CD1c-positive myeloid dendritic cell (primary cell): ENCODE measurements at regions not wholly inside any gene's neighbourhood (a gene's known extent, or its start where the extent isn't known, plus 50 kb on each side); places are given as distances from the start of the nearest gene placed in this dataset.
"Not testable (repeated sequence)": the region's sequence is repeated elsewhere in the genome, so short reads cannot be mapped to it uniquely, and the experiment has no call there.

ENCODE experiments used
- DNase-seq: peaks from one replicate; pipeline ENCODE4 v3.0.0-alpha.2; 2016; ENCODE audit errors: extremely low spot score

DNA sequence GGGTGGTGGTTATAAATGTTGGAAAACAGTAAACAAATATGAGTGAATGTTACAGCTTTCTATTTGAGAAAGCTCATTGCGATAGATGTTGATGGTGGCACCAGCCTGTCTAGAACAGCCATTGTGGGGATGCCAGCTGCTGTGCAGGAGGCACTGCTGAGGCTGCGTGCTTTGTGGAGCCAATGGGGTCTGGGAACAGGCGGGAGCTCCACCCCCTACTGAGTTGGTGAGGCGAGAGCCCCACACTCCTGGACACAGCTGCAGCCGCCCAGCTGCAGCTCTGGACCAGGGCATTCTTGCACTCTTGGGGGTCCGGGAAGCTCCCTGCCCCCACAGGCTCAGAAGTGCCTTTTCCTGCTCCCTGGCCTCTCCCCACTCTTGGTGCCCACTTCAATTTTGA lies 1147.1 kb upstream of the LRRTM3 start:
- no peak for DNase-seq

DNA sequence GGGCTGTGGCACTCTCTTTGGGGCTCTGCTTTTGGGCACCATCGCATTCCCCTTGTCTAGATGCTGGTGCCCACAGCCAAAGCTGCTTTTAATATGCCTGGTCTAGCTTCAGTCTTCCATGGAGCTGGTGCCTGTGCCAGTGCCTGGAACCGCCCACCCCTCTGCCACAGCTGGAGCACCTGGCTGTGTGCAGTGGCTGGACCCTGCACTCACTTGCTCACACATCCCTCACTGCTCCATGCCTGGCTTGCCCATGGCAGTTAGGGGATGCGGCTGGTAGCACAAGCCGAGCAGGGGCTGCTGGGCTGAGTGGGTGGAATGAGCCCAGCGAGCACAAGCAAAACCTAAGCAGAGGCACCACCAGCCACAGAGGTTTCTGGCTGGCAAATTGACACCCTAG lies 1145.9 kb upstream of the LRRTM3 start:
- no peak for DNase-seq

DNA sequence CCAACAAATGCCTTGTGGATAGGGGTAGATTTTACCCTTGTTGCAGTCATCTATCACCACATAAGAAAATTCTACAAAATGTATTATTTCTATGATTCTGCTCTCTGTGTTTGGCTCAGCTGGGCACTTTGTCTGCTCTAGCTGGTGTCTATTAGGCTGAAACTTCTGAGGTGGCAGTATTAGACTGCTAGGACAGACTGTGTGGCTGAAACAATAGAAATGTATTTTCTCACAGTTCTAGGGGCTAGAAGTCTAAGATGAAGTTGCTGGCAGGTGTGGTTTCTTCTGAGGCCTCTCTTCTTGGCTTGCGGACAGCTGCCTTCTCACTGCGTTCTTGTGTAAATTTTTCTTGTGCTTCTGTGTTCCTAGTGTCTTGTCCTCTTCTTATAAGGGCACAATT lies 1139.6 kb upstream of the LRRTM3 start:
- DNase-seq = no peak

DNA sequence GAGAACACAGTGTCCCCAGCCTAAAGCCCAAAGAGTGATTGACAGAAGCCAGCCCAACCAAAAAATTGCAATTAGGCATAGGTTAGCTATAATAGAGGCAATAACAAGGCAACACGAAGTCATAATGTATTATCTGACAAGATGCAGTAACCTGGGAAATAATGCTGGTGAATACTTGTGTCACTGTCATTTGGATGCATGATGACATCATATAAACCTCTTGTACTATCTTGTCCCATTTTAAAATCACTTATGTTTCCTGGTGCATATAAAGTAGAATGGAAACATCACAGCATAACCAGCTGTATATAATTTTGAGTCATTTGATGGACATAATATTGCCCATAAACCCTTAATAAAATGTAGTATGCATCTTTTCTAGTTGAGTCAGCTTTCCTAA lies 1138.3 kb upstream of the LRRTM3 start:
- DNase-seq = no peak

DNA sequence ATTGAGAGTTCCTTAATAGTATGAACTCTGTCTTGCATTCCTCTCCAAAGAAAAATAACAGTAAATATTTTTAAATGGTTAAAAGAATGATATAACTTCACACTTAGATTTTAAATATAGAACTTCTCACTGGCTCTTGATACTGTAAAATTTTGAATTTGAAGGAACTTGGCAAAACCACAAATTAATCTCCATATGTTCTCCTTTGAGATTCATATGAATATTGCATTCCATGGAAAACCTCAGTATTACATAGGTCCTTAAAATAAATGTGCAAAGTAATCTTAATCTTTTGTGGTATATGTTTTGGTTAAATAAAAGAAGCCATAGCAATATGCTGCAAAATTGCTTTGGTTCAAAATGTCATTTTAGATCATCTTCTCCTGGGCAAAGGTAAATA lies 1137.6 kb upstream of the LRRTM3 start:
- no peak for DNase-seq

DNA sequence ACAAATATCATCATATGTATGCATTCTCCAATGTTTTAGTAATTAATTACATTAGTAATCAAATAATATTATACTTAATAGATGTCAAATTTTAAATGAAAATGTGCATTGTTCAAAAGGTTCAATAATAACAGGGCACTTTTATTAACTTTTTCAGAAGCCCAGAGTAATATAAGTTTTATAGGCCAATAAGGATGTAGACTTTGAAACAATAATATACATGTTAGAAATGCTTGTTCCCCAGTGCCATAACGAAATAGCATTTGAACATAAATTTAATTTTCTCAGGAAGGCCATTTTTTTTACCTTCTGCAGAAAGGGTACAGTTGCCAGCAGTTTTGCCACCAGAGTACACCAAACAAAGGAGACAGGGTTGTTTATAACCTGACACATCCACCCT lies 1133.9 kb upstream of the LRRTM3 start:
- no peak for DNase-seq

DNA sequence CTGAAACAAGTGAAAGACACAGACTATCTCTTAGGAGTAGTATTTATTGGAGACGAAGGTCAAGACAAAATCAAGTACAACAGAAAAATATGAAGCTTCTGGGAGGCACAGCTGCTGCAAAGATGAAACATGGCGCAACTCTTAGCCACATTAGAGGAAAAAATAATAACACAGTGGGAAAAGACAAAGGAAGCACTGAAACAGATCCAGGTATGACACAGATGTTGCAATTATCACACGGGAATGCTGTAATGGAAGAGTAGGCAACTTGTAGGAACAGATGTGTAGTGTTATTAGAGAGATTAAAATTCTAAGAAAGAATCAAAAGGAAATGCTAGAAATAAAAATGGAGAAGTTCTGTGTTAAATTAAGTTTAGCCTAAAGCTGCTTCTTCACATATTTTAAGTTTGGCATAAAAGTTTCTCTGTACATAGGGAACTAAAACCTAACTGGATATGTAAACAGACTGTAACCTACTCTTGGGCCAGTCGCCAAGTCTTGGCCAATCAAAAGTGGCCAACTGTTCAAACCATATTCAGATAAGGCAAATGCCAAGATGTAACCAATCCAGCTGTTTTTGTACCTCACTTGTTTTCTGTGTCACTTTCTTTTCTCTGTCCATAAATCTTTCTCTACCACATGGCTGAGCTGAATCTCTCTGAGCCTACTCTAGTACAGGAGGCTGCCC lies 1132.0 kb upstream of the LRRTM3 start:
- DNase-seq = no peak

DNA sequence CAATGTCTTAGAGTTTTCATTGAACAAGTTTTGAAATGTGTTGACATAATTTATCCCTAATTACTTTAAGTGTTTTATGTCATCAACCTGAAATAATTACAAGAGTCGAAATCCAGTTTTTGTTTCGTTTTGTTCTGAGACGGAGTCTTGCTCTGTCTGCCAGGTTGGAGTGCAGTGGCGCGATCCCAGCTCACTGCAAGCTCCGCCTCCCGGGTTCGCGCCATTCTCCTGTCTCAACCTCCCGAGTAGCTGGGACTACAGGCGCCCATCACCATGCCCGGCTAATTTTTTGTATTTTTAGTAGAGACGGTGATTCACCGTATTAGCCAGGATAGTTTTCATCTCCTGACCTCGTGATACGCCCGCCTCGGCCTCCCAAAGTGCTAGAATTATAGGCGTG lies 1131.0 kb upstream of the LRRTM3 start:
- not testable (repeated sequence) for DNase-seq

DNA sequence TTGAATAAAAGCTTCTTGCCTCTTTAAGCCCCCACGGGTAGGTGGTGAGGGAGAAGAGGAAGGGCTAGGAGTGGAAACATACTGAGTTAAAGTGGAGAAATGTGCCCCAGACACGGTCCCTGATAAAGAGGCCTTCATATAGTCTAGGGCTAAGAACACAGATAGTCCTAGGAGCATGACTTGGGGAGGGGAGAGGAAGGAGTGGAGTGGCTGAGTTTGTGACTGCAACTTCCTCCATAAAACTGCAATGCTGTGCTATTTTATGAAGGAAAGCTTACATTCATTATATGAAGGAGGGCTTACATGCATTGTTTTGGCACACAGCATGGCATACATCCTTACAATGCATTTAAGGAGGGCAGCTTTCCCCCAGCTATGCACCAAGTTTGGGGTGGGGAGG lies 1129.4 kb upstream of the LRRTM3 start:
- no peak for DNase-seq

DNA sequence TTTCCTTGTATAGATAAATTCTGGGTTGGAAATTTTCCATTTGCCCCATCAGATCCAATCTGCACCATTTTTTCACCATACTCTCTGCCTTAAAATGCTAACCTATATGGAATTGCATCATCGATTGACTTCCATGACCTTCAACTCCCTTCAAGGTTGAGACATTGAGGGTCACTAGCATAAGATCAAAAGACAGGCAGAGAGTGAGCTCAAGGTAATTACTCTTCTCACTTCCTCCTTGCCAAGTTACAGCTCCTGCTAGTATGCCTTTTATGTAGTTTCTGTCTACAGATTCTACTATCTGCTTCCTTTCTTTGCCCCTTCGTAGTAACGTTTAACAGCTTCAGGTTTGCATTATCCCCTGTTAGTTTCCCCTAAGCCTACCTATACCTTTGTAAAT lies 1127.7 kb upstream of the LRRTM3 start:
- DNase-seq = no peak

DNA sequence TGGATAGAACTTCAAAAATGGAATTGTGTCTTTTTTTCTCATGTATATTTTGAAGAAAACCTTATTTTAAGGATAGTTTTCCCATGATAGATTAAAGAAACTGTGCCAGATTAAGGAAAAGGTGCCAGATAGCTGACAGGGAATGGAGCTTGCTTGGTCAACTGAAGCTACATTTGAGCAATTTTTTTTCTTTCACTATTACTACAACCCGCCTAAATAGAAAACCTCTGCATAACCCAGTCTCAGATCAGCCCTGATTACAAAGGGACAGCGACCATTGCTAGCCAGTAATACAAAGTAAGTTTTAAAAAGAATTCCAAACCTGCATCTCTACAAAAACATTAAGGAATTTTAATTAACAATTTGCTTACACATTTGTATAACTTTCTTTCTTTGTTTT lies 1123.4 kb upstream of the LRRTM3 start:
- no peak for DNase-seq

DNA sequence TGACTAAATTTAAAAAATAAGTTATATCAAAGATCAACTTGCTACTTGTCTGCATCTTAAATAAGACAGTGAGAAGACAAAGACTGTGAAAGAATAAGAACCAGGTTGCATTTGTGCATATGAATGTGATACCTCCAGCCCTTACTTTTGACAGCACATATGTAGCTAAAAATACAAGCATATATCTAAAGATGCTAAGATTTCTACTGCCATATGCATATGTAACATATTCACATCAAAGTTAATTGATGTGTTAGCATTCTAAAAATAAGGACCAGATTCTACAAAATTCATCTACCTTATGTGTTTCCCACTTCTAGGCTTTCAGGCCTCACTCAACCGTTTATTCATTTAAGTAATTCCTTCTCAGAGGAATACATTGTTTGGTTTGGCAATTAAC lies 1120.3 kb upstream of the LRRTM3 start:
- DNase-seq = no peak

DNA sequence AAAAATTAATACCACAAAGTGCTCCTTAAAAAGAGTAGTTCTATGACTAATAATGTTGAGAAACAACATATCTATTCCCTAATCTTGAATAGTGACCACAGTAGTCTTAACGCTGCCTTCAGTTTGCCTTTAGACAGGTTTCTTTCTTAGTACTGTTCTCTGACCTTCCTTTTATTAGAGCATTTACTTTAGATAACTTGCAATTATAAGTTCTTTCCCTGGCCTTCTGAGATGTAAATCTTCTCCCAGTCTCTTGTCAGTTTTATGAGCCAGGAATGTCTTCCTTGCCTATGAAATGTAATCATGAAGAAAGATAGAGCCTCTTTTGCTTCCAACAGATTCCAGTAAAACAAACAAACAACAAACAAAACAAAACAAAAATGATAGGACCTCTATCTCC lies 1119.8 kb upstream of the LRRTM3 start:
- no peak for DNase-seq

DNA sequence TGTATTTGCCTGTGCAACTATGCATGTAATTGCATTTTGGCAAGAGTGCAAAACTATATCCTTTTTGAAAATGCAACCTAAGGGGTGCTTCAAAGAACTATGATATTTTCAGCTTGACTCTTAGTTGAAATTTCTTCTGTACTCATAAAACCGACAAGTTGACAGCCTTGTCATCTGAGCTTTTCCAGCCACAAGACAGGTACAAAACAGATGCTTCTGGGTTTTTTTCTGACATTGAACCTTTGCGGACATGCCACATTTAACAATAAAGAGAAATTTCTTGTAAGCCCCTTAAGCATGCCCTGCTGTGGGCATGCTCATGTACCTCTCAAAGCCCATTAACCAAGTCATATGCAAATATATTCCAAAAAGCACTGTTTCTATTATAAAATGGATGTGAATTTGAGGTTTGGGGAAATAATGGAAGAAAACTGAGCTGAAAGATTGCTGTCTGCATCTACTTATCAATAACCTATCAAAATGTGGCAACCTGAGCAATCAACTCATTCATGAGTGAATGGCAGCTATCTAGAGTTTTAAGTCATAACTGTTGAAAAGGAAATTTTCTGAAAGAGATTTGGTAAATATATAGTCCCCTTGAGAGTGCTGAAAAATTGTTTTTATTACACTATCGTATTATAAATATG lies 1117.0 kb upstream of the LRRTM3 start:
- DNase-seq = no peak

DNA sequence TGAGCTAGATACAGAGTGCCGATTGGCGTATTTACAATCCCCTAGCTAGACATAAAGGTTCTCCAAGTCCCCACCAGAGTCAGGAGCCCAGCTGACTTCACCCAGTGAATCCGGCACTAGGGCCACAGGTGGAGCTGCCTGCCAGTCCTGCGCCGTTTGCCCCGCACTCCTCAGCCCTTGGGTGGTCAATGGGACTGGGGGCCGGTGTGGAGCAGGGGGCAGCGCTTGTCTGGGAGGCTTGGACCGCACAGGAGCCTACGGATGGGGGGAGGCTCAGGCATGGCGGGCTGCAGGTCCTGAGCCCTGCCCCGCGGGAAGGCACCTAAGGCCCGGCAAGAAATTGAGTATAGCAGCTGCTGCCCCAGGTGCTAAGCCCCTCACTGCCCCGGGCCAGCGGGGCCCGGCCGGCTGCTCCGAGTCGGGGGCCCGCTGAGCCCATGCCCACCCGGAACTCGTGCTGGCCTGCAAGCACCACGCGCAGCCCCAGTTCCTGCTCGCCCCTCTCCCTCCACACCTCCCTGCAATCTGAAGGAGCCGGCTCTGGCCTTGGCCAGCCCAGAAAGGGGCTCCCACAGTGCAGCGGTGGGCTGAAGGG lies 1113.8 kb upstream of the LRRTM3 start:
- DNase-seq = no peak

DNA sequence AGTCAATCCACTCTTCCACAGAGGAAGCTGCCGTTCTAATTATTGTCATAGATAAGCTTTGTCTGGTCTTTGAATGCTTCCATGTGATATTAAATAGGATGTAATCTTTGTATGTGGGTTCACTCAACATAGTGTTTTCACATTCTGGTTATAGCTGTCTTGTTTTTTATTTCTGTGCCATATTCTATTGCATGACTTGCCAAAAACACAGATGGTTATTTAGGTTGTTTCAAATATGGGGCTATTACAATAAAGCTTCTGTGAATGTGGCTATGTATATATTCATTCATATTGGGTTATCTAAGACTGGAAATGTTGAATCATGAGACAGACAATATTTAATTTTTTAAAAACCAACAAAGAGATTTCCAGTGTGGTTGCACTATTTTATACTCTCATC lies 1109.3 kb upstream of the LRRTM3 start:
- DNase-seq = no peak

DNA sequence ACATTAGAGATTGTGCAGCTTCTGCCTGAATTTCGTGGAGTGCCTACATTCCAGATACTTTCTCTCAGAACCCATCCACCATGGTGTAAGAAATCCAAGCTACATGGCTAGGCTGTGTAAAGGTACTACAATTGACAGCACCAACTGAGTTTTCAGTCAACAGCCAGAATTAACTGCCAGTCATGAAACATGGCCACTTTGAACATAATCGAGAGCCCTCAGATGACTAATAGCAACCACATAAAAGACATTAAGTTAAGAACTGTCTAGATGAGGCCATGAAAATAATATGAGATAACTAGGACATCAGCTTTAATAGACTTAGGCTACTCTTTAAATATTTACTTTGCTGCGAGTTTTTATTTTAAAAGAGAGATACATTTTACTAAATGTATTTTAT lies 1106.8 kb upstream of the LRRTM3 start:
- no peak for DNase-seq

DNA sequence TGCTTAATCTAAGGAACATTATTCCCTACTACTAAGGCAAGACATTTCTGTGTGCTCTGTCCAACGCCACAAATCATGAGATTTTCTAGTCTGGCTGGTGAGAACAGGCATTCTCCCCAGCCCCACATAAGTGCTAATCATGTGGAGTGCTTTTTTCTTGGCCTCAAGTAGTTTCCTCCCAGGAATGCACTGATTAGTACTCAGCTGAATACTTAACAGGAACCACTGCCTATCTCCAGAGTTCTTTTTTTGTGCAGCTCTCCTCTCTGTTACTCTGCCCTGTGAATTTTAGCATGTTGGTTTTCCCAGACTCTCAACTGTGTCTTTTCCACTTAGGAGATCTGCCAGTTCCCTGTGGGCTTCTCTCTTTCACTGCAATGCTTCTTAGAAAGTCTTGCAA lies 1098.5 kb upstream of the LRRTM3 start:
- DNase-seq = no peak

DNA sequence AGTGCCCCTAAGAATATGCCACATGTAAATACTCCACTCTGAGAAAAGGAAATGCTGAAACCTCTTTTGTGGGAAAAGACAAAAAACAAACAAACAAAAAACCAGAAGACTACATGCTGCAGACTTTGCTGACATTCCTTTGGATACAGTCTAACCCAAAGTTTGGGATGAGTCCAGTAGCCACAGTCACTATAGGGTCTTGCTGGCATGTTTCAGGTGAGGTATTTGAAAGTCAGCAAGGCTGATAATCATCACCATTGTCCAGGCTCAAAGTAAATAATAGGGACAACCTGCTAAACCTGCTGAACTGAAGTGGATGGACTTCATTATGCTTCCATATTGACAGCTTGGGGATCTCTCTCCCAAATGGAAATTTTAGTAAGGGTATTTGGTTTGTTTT lies 1087.0 kb upstream of the LRRTM3 start:
- DNase-seq = no peak

DNA sequence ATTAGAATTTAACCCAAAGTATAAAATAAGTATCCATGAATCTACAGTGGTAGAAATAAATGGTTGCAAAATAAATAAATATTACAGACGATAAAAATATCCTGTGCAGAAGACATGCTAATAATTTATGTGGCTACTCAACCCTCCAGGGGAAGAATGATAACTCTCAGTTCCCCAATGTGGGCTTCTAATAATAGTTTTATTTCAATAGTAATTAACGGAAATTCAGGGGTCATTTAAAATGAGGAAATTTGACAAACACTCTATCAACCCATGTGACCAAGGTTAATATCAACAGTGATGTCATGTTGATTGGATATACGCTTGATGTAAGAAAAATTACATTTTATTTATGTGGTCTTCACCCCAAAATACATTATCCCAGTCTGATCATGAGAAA lies 1082.6 kb upstream of the LRRTM3 start:
- DNase-seq = no peak

DNA sequence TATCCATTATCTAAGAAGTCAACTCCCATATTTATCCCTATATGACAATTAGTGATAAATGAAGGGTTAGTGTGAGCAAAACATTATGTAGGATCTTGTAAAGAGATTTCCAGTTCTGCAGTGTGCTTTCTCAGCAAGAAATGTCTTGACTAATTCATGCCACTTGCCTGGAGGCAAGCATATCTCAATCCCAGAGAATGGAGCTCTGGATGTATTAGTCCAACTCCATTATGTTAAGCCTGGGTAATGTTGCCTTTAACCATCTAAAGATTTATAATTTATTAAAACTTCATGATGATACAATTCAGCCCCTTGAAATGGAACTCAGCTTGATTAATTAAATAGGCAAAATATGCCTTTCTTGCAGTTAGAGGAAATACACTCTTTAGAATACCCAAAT lies 1079.9 kb upstream of the LRRTM3 start:
- DNase-seq = no peak

DNA sequence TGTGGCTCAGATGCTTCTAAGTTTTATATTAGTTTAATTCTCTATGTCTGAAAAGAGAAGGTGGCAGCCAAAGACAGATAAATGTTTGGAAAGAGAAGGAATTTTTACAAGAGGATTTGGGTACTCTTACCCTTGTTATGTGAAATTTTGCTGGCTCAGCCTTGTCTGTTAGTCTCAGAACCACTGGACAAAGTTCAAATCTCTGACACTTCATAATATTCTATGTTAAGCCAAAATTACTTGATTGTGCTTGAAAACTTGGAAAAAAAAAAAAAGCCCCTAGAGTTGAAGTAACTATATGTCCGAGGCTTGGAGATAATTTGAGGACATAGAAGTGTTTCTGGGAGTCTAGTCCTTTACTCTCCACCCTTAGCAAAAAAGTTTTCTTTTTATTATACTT lies 1079.3 kb upstream of the LRRTM3 start:
- no peak for DNase-seq

DNA sequence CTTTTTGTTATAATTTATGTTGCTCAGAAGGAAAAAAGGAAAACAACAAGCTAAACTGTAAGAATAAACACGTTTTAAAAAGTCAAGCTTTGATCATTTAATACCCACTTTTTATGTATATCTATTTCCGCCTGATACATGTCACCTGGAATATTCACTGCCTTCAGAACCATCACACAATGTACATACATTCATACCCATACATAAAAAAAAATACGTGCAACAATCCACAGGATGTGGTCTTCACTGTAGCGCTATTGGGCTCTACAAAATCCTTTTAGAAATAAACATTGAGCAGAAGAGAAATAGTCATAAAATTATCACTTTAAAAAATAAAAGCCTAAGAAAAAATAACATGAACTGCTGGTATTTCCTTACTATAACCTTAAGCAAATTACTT lies 1078.9 kb upstream of the LRRTM3 start:
- DNase-seq = no peak
